SHP77 (cell line): ENCODE measurements at regions not wholly inside any gene's neighbourhood (a gene's known extent, or its start where the extent isn't known, plus 50 kb on each side); places are given as distances from the start of the nearest gene placed in this dataset.
"Not testable (repeated sequence)": the region's sequence is repeated elsewhere in the genome, so short reads cannot be mapped to it uniquely, and the experiment has no call there.

Source experiments
- DNase-seq, 2 experiments: peaks; one replicate each; lab custom pipeline; 2025; lab: John Stamatoyannopoulos, UW

DNA sequence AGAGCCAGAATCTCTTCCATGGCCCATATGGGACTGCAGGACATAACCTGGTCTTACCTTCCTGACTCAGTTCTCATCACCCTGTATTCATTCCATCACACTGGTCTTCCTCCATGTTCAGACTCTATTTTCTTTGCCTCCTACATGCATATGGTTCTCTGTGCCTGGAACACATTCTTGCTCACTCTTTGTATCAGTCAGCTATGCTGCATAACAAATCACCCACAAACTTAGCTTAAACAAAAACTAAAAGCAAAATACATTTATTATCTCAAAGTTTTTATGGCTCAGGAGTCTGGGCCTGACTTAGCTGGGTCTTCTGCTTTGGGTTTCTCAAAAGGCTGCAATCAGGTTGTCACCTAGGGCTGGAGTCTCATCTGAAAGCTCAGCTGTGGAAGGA, 712.6 kb upstream of the TBX3 start:
- DNase-seq = no peak

DNA sequence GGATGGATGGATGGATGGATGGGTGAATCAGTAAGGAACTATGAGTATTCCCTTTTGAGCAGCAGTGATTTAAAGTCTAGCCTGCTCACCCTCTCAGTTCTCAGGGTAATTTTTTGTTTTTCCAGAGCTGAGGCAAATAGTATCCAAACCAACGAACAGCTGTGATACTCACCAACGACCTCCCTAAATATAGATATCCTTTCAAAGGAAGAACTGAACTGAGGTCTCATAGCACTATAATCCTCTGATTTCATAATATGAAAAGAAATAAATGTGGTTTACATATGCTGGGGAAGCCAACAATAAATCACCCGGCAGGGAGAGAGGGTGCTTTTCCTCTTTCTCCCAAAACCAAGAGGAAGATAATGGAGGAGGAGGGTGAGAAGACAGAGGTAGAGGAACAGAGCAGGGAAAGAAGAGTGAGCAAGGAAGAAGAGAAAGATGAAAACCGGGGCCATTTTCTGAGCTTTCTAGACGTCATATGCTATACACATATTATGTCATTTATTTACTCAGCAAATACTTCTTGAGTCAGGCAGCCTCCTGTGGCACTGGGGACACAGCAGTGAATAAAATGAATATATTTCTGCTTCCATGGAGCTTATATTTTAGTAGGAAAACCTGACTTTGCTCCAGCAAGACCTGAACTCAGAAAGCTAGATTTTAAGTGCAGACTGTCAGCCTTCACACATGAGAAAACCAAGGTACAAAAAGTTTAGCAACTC, 710.7 kb upstream of the TBX3 start:
- DNase-seq = peak; percentile 70 to 76

- DNase-seq = no peak
These were observed 704.2 kb upstream of the TBX3 start for GRCh38 chr12:115388139-115388538.

DNA sequence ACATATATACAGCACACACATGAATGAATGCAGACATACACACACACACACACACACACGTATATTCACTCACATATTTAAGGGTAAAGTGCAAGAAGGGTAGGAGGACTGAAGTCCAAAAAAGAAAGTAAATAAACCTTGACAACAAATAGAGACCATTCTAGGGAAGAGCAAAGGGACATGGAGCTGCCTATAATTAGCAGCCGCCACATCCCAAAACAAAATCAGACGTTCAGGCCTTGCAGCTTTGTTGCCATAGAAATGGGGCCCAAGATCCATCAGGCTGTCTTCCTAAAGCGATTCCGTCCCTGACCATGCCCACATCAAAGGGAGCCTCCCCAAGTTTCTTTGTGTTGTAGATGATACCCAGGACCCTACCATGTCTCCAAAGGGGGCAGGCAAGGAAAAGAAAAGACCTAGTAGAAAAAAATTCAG, 703.5 kb upstream of the TBX3 start:
- no peak for DNase-seq

GRCh38 chr12:115386946-115387345, 703.0 kb upstream of the TBX3 start:
- DNase-seq = no peak

- DNase-seq = no peak
These were observed 701.2 kb upstream of the TBX3 start for GRCh38 chr12:115385141-115385540.

DNA sequence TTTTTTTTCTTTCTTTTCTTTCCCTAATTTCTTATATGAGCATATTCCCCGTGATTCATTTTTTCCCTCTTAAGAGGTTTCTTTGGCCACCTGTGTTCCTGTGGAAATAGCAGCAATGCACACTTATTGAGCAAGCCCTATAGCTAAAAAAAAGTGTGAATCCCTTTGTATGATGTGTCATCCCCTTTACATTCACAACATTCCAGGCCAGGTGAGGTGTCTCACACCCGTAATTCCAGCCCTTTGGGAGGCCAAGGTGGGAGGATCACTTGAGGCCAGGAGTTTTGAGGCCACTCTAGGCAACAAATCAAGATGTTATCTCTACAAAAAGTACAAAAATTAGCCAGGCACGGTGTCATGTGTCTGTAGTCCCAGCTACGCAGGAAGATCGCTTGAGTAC, 700.4 kb upstream of the TBX3 start:
- no peak for DNase-seq

DNA sequence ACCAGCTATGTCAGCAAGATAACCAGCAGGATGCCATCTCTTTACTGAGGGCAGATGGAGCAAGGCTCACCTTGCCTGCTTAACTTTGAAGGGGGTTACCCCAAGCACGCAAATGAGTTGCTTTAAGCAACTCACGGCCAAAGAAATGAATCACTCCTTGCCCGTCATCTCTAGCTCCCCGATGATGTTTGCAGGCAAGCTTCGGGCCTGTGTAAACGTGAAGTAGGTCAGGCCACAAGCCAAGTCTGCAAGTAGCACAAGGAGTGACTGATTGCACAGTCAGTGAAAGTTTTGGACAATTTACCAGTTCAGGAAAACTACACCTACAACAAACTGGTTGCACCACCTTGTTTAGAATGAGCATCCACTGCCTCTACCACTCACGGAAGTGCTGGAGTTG, 699.7 kb upstream of the TBX3 start:
- DNase-seq = no peak

- no peak for DNase-seq
These were observed 698.7 kb upstream of the TBX3 start for GRCh38 chr12:115382681-115383080.

DNA sequence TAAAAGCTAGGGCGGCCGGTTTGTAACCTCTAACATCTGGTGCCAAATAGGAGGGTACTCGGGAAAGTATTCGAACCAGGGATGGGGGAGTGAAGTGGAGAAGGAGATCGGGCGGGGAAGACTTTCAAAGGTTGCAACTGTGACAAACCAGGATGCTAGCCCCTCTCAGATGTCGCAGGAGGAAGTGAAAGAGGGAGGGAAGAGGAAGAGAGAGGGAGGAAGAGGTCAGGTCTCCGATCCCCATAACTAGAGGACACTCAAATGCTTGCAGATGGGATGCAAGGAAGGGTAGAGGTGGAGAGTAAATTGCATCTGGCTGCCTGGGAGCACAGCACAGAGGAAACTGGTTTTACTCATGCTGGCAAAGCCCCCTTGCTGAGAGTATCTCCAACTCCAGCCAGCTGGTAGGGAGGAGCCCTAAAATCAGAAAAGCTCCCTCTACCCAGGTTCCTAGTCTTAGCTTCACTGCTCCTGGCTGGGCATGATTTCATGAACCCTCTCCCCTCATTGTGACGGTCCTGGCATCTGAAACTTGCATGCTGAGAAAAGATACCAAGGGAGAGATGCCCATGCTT, 696.7 kb upstream of the TBX3 start:
- no peak for DNase-seq

DNA sequence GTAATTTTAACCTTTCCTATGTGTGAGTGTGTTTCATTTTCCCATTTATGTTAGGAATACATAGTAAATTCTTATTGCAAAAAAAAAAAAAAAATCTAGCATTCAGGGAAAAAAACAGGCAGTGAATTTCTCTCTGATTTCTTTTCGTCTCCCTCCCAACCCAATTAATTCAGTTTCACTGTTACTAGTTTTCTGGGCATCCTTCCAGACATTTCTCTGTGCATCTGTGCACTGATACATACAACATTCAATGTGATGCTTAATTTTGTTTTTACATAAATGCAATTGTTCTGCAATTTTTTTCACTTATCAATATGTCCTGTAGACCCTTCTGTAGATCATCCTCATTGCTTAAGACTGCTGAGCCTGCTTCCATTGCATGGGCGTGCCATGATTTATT, 694.3 kb upstream of the TBX3 start:
- DNase-seq = no peak

GRCh38 chr12:115377779-115378178, 693.8 kb upstream of the TBX3 start:
- DNase-seq = no peak

GRCh38 chr12:115377230-115377629, 693.3 kb upstream of the TBX3 start:
- no peak for DNase-seq

- no peak for DNase-seq
These were observed 691.4 kb upstream of the TBX3 start for GRCh38 chr12:115375186-115375991.

- DNase-seq = no peak
These were observed 690.7 kb upstream of the TBX3 start for GRCh38 chr12:115374480-115375185.

DNA sequence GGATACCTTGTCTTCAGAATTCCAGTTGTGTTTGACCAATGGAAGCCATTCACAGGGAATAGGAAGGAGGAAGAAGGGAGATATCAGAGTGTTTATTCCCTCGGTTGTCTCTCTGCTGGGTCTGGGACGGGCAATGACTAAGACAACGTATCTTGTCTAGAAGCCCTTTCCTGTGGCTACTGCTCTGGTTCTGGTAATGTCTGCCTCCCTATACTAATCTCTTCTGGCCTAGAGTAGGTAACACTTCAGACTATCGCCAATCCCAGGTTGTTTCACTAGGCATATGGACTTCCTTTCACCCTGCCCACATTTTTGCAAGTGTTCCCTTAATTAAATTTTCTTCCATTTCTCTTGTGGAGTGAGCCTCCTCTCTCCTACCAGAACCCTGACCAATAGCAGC, 687.7 kb upstream of the TBX3 start:
- DNase-seq = no peak

DNA sequence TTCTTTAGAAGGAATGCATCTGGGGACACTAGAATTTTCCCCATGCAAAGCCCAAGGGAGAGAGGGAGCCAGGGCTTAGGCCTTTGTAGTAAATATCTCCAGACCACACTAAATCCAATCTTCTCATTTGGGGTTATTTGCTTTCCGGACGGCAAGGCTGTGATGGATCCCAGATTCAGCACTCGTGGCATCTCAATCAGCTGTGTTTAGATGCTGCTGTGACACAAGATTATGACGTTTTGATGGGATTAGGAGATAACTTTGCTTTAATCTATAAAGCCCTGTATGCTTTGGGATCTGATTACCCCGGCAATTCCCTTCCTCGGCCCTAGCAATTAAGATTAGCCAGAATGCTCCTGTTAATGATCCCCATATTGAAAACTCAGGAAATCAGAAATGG, 686.7 kb upstream of the TBX3 start:
- no peak for DNase-seq

DNA sequence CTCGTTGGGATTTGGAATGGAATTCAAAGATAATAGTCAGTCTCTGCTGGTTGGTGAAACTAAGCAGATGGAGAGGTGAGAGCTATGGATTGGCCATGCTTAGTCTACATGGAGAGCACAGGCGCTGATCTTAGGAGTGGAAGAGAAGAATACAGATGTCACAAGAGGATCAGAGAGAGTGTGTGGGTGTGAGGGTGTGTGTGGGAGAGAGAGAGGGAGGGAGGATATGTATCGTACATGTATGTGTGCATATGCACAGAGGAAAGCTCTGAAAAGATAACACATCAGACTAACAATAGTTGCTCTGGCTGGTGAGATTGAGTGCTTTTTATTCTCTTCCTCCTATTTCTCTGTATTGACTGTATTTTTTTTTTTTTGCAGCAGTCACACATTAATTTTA, 686.2 kb upstream of the TBX3 start:
- no peak for DNase-seq

- DNase-seq = not testable (repeated sequence)
These were observed 682.3 kb upstream of the TBX3 start for GRCh38 chr12:115366277-115366676.

DNA sequence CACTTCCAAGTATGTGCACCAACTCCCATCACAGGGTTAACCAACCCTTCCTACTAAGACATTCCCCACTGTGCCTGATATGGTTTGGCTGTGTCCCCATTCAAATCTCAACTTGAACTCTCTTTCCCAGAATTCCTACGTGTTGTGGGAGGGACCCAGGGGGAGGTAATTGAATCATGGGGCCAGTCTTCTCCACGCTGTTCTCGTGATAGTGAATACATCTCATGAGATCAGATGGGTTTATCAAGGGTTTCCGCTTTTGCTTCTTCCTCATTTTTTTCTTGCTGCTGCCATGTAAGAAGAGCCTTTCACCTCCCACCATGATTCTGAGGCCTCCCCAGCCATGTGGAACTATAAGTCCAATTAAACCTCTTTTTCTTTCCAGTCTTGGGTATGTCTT, 681.8 kb upstream of the TBX3 start:
- not testable (repeated sequence) for DNase-seq

DNA sequence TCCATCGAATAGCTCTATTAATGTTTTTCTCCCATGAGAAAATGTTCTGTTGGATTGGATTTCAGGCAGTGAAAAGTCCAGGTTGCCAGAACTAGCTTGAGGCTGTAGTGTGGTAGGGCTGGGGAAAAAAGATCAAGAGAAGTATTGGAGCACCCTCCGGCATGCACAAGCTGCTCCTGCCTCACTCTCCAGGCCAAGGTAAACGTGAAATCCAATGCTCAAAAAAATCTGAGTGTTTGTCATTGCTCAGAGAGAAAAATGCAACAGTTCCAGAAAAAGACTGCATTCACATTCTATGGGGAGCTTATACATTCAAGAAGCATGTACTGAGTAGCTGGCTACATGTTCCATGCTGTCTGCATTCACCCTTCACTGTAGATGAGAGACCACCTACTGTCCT, 680.9 kb upstream of the TBX3 start:
- DNase-seq = no peak

DNA sequence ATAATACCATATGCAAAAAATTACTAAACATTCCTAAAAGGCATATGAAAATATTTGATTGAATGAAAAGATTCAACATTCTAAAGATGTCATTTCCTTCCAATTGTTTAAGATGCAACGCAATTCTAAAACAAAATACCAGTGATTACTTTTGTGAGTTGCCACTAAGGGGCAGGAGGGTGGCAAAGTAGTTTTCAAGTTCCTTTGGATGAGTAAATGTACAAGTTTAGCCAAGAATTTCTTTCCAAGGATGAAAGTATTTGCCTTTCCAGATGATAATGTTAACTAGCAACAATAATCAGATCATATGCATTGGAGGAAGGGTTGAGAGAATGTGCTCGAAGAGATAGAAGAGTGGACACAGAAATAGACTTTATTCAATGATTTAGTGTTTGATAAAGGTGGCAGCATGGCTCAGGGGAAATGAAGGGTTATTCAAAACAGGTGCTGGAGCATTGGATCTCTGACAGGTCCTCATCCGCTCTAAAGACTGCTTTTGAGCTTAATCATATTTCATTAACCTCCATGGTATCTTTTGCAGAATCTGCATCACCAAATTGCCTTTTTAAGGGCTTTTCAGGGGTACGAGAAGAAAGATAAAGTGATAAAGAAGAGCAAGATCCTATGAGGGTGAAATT, 678.5 kb upstream of the TBX3 start:
- DNase-seq = no peak
